ENCODE measurements at regions not wholly inside any gene's neighbourhood (a gene's known extent, or its start where the extent isn't known, plus 50 kb on each side); places are given as distances from the start of the nearest gene placed in this dataset.

DNA sequence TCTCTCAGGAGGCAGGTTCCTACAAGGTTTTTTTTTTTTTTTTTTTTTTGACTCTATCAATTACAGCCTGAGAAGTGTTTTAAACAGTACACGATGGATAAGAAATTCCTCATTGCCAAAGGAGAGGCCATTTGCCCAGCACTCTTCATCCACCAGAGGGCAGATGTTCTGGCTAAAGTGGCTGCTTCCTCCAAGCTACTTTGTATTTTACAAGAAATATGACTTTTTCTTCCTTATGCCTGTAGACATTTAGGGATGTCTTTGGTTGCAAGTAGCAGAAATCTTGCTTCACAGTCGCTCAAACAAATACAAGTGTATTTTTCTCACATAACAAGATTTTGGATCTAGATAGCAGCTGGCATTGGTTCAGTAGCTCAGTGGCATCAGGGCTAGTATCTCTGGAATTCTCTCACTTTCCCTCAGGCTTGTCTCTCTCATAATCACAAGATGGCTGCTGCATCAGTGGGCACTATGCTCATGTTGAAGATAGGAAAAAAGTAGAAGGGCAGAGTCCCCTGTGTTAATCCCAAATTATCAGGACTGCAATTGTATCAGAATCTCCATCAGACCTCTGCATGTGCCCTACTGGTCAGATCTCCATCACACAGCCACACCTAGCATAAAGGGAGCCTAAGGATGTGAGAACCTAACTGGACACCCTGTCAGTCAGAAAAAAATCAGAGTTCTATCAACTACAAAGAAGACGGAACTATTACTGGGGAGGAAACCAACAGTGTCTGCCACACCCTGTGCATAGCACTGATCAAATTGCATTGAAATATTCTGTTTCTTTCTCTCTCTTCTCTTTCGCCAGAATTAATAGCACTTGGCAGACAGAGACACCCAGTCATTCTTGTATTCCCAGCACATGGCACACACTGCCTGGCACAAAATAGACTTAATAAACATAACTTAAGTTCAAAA lies 138.9 kb upstream of the COL8A1 start:
- no peak for ATAC-seq

DNA sequence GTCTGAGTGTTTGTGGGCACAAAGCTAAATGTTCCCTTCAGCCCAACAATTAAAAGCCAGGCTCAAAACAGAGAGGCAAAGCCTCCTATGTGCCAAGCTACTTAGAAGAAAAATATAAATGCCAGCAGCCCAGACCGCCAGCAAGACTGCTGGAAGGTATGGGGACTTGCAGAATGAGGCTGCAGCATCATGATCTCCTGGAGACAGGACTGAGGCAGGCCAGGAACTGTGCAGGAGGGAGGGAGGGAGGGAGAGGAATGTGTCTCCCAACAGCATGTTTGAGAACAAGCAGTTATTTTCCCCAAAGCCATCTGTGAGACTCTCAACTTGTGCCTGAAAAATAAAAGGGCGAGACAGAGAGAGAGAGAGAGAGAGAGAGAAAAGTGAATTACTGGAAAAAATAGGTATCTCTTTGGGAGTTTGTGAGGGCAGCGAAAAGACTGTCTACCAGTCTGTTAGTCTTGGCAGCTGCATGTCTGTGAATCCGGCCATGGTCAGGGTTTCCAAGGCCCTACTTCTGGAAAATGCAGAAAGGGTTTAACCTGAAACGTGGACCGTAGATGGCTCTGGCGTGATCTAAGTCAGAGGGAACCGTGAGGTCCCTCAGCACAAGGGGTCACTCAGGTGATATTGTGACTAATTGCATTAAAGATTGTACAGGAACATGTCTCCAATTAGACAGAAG lies 139.7 kb upstream of the COL8A1 start:
- no peak for ATAC-seq

DNA sequence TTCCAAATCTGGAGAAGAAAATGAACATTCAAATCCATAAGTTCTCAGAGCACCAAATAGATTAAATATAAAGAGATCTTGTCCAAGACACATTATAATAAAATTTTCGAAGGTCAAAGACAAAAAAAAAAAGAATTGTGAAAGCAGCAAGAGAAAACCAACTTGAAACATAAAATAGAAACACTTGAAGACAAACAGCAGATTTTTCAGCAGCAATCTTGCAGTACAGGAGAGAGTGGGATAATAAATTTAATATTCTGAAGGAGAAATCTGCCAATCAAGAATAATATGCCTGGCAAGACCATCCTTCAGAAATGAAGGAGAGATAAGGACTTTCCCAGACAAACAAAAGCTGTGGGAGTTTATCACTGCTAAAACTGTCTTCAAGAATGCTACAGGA lies 150.5 kb upstream of the COL8A1 start:
- ATAC-seq: no peak

DNA sequence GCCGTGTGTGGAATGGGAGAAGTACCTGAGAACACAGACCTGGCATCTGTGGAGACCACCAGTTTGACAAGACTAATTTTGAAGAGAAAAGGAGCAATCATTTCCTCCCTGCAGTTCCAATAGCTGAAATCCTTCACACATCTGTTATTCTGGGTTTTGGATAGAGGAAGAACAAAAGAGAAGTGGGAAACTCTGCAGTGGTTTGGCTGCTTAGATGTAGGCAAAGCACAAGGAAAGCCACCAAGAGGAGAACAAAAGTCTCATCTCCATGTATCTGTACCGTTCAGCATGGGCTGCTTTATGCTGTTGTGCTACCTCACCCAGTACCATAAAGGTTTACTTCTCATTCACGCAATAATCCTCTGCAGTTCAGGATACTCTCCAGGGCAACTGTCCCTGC lies 153.1 kb upstream of the COL8A1 start:
- ATAC-seq: no peak

DNA sequence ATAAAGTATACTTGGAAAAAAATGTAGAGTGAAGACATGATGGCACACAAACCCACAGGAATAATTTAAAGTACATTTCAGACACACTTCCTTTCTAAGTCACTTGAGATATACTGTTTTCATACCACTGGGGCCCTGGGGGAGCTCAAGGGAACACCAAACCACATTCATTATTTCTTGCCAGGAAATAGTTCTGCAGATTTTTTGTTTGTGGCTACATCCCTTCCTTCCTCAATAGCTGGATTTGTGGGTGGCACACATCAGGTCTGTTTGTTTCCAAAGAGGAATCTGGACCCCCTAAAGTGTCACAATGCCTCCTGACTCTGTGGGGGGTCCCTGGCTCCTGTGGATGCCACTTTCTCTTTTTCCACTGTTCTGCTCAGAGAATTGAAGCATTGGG lies 153.5 kb upstream of the COL8A1 start:
- no peak for ATAC-seq

DNA sequence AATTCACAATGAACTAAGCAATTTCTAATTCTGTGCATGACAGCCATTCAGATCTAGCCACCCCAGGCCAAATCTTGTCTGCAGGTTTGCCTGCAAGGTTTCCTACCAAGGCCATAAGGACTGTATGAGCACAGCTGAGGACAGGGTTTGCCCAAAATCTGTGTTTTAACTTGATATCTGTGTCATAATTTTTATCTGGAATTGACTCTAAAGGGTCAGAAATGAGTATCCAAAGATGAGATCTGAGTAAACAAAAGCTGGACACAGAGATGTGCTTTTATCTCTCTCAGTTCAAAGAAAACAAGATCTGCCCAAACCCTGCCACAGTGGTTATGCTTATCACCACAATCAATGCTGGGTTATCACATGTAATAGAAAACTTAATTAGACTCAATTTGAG lies 154.6 kb upstream of the COL8A1 start:
- ATAC-seq: no peak

DNA sequence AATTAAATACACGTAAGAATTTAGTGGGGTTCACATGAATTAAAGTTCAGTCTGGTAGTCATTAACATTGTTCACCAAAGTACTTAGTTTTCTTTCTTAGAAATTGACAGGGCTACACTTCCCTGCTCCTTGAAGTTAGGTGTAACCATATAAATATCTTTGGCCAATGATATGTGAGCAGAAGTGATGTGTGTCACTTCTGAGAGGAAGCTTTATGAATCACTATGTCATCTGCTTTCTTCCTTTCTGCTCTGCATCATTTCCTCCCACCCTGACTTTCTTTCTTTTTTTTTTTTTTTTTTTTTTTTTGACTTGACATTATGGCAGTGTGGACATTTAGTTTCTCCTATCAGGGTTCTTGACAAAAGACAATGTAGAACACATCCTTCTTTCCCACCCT lies 156.2 kb upstream of the COL8A1 start:
- ATAC-seq: no peak

DNA sequence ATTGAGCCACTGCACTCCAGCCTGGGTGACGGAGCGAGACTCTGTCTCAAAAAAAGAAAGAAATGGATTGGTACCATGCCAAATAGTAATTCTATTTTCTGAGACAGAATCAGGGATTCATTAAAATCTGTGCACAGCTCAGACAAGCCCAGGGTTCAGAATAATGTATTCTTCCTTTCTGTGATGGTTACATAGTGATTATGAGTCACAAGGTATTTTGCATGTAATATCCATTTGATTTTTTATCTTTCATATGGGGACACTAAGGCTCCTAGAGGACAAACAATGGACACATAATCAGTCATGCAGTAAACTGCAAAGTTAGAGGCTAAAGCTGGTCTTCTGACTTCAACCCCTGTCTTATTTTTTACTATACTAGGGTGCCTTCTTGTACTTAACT lies 156.8 kb upstream of the COL8A1 start:
- ATAC-seq: no peak

DNA sequence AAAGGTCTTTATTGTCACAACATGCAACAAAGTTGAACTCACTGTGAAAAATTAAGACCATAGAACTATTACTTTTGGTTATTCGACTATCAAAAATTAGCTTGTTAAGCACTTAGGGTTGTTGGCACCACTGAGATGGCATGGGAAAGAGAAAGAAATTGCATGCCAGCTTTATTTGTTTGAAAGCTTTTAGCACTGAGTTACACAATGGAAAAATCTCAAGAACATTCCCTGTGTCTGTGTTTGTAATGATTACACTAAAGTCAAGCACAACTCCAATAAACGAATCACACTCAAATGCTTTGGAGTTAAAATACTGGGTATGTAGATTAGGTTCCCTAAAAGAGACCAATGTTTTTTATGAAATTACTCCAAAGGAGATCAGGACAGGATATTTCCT lies 158.6 kb upstream of the COL8A1 start:
- no peak for ATAC-seq

DNA sequence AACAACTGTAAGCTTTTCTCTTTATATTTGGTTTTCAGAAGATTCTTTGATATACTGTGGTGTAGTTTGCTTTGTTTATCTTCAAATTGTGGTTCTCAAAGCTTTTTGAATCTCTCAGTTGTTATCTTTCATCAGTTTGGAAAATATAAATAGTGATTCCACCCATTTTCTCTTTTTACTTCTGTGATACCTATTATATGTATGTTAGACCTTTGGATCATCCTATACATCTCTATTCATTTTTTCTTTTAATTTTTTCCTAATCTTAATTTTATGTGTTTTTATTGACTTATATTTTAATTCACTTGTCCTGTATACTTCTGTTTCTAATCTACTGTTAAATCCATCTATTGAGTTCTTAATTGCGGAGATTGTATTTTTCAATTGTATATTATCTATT lies 160.7 kb upstream of the COL8A1 start:
- no peak for ATAC-seq

DNA sequence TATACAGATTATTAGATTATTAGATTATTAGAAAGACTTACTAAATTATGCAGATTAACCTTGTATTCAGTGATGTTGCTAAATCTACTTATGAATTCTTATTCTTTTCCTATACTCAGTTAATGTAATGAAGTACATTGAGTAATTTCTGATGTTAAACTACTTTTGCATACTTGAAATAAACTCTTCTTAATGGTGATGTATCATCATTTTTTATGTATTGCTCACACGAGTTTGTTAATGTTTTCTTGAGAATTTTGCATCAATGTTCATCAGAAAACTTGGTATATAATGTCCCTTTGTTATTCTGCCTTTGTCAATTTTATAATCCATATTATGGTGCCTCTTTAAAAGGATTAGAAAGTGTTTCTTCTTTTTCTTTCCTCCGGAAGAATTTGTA lies 163.2 kb upstream of the COL8A1 start:
- ATAC-seq: no peak

DNA sequence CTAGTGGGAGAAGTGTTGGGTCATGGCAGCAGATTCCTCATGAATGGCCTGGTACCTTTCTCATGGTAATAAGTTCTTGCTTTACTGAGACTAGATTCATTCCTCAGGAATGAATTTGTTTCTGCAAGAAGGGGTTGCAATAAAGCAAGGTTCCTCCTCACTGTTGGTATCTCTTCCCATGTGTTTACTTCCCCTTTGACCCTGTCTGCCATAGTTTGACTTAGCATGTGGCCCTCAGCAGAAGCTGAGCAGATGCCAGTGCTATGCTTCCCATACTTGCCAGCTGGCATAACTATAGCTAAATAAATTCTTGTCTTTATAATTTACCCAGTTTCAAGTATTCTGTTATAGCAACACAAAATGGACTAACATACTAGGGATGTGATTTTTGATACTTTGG lies 163.6 kb upstream of the COL8A1 start:
- no peak for ATAC-seq

DNA sequence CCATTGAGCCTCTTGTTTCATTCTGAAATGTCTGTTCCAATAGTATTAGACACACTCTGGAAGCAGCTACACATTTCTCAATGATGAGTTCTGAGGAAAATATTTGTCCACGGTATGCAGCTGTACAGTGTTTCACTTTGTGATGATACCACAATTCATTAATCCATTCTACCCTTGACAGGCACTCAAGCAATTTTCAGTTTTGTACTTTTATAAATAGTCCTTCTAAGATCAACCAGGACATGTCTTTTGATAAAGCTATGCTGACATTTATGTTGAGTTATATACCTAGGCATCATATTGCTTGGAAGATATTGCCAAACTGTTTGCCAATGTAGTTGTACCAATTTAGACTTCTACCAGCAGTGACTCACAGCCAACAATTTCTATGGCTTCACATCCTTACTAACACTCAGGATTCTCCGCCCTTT lies 165.1 kb upstream of the COL8A1 start:
- ATAC-seq: no peak

DNA sequence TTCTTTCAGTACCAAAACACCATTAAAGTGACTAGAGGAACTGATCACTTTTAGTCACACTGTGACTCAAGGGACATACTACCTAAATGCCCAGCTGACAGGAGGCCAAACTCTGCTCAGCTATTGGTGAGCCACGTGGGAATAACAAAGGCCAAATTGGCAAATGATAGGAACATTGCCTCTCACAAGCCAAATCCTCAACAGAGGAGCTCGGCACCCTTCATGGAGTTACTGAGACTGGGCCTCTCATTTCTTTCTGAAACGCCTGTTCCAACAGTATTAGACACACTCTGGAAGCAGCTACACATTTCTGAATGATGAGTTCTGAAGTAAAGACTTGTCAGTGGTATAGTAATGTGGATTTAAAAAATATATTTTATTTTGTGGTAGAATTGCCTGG lies 166.0 kb upstream of the COL8A1 start:
- no peak for ATAC-seq

DNA sequence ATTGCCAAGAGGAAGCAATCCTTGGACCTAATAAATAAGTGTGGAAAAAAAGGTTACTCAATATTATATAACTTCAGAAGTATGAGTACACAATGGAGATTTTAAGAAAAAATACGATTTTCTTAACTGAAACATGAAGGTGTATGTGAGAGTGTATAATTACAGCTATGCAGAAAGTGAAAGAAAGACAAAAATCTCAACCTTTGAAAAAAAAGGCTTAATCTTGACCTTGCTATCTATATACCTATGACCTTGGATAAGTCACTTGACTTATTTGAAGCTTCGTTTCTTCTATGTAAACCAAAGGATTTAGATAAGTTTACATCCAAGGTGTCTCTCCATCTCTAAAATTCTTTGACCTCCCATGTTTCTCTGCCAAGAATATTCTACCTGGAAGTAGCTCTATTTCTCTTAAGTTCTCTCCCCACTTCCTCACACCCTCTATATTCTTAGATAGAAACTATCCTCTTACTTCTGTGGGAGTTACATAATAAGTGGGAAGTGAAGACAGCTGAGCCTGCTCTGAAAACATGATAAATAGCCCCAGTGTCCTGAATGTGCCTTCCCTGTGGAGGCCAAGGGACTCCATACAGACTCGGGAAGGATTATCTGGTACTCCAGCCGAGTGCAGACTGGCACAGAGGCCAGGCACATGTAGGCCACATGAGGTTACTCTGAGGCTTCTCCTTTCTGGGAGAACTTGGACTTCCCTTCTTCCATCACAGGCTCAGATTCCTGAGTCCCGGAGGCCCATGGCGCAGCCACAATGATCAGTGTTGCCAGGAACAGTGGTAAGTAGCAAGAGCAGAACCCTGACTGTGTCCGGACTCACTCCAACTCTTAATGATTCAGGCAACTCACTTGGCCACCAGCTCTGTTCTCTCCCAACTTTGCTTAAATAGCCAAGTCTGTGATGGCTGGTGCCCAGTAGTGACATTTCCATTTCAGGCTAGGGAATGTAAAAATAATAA lies 166.8 kb upstream of the COL8A1 start:
- ATAC-seq: no peak

DNA sequence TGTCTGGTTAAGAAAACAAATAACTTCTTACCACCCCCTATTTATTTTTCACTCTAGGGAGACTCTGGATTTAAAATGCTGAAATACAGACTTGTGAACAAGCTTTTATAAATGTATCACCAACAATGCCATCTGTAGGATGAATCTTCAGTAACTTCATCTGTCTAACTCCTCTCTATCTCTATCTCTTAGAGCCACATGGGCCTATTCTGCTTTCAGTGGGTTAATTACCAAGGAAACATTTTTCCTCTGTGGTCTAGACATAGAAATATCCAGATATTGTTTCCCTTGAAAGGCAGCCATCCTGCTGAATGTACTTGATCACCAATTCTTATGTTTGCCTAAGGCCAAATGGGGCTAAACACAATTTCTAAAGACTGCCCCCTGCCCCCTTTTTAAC lies 167.6 kb upstream of the COL8A1 start:
- ATAC-seq: no peak

DNA sequence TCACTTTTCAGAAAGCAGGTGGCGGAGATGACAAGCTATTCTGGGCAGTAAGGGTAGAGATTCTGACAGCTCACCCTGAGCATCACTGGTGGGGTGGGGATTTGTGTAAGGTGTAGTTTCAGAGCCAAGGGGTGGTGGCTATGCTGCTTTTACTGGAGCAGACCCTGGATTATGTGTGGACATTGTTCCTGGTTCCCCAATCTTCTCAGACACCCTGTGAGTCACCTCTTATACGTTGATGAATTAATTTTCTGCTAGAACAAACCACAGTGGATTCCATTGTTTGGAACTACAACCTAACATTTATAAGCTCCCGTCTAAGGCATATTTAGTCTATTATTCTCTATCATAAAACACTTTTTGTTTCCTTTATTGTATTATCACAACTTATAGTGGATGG lies 169.5 kb upstream of the COL8A1 start:
- no peak for ATAC-seq

DNA sequence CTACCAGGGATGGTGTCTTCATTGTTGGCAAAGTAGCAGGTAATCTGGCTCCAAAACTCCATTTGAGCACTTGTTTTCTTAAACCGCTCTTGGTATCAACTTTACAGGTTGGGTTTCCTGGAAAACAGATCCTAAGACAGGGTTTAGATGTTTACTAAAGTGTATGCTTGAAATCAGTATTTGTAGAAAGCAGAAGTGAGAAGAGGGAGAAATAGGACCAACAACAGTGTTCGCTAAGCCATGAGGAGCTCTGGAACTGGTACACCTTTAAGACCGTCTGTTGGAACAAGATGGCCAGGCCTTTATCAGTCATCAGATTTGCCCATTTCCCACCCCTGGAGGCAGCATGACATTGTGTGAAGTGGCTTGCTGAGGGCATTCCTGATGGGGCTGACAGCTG lies 171.0 kb upstream of the COL8A1 start:
- ATAC-seq: no peak

DNA sequence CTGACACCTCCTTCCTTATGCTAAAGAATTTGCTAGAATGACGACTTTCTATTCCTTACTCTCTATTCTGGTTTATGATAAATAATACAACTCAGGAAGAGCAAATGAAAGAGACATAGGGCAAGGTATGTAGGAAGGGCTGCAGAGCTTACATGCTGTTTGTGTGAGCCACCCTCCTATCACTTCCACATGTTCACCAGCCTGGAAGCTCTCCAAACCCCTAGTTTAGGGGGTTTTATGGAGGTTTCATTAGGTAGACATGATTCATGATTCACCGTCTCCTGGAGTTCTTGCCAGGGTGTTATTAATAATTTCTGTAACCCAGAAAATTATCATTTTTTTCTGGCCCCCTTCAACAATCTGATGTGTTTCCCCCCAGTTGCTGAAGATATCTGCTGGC lies 172.1 kb upstream of the COL8A1 start:
- no peak for ATAC-seq

DNA sequence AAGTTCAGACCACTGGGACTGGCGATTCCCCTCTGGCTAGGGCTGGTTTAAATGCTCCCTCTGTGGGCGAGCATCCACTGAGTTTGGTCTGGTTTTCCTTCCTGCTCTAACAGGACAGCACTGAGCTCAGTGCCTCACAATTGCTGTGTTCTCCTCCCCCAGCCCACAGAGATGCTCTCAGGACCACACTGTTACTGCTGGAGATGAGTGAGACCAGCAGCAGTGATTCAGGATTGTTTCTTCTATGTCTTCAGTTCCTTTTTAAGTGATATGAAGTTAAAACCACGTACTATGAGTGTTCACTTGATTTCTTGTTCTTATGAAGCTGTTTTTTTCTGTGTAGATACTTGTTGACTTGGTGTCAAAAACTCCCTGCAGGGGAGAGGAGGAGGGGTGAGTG lies 180.4 kb upstream of the COL8A1 start:
- no peak for ATAC-seq

DNA sequence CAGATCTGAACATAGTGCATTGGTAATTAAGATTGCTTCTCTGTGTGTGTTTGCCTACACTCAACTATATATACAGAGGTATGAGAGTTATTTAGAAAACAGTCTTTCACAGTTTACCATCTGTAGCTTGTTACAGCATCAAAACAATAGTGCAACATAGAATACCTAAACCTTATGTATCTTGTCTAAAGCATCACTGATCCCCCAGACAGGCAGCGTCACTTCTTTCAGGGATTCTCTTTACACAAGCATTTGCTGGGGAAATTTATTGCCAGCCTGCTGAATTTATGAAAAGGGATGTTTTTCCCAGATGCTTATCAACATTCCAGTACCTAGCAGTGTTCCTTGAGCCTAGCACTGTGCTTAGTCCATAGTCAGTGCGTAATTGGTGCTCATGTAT lies 195.8 kb upstream of the COL8A1 start:
- no peak for ATAC-seq

DNA sequence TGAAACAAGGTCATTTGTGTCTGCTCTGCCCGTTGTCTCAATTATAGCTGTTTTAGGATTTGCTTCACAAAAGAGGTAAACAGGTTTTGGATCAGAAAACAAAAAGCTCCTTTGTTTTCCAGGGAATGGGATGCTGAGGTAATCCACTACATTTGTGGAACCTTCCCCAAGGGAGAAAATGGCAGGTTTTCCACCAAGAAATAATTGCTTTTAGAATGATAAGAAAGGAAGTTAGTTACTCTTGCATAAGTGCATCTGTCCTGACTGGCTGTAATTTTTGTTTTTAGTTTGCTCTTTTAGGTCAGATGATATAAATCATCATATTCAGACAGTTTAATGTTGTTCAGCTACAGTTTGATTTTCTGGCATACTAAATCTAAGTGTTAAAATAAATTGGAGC lies 198.5 kb upstream of the COL8A1 start:
- no peak for ATAC-seq

DNA sequence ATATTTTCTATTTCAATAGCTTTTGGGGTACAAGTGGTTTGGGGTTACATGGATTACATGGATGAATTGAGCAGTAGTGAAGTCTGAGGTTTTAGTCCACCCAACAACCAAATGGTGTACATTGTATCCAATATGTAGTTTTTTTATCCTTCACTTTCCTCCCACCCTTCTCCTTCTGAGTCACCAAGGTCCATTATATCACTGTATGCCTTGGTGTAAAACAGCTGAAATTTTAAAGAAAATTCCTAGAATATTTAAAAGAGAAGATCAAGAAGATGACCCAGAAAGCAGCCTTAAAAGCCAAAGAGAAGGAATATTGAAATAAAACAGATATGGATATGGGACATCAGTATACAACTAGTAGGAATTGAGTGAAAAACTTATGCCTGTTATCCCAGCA lies 204.2 kb upstream of the COL8A1 start:
- ATAC-seq: no peak

Measured in activated CD4-positive, CD25-positive, alpha-beta regulatory T cell treated with anti-CD3 and anti-CD28 coated beads, Interleukin-2, amount 50 U/mL, for 24 hours (primary cell).